Endothelial cell of umbilical vein (primary cell): ENCODE measurements at regions not wholly inside any gene's neighbourhood (a gene's known extent, or its start where the extent isn't known, plus 50 kb on each side); places are given as distances from the start of the nearest gene placed in this dataset.

Source experiments
- BruUV-seq: library from RNA; stranded (reverse); fragments of 400-500 nt; replicated peaks from 2 replicates; lab custom pipeline; 2021; lab: Mats Ljungman, UMichigan
- CTCF ChIA-PET: fragments of 300-600, 350-600 bp; sonication (Branson Sonifier 250); formaldehyde crosslinking; loops from one replicate; lab custom pipeline; 2021; ENCODE audit warnings: antibody characterized with exemption, inconsistent platforms; lab: Charles Lee
- POLR2A ChIA-PET: fragments of 300-600, 350-600 bp; sonication (Branson Sonifier 250); formaldehyde crosslinking; loops from one replicate; lab custom pipeline; 2021; ENCODE audit warnings: antibody characterized with exemption, inconsistent platforms; lab: Charles Lee
- DNase-seq: peaks from one replicate; pipeline ENCODE4 v3.0.0-alpha.2; 2011; ENCODE audit warnings: low read depth, low spot score
- FAIRE-seq: peaks from 2 replicates; lab custom pipeline; 2011; peaks lifted over from hg19 to GRCh38; lab: Jason Lieb, UNC
- H2AFZ ChIP-seq: 2 replicates; pipeline ENCODE4 v1.6.0; 2012; ENCODE audit warnings: low read depth, low read length, control low read depth, inconsistent platforms
- H3K27ac ChIP-seq: 2 replicates; pipeline ENCODE4 v1.5.1; 2011; ENCODE audit warnings: low read depth, mild to moderate bottlenecking, control low read depth, low read length, moderate library complexity; ENCODE audit not compliant: insufficient read depth
- H3K27me3 ChIP-seq, 2 experiments: 2 replicates each; pipeline versions ENCODE4 v1.6.0 to v1.6.1; 2011; ENCODE audit warnings: low read length in 2 of 2, mixed read lengths in 1 of 2; ENCODE audit not compliant: control insufficient read depth in 2 of 2, insufficient read depth in 2 of 2
- H3K36me3 ChIP-seq, 2 experiments: 2 replicates in 1 of 2; 3 replicates in 1 of 2; pipeline ENCODE4 v1.5.1; 2011; ENCODE audit warnings: low read length in 2 of 2, mild to moderate bottlenecking in 1 of 2, moderate library complexity in 1 of 2; ENCODE audit not compliant: control insufficient read depth in 2 of 2, insufficient read depth in 2 of 2; ENCODE audit errors: extremely low read depth in 1 of 2
- H3K4me1 ChIP-seq: 3 replicates; pipeline ENCODE4 v1.5.1; 2011; ENCODE audit warnings: mild to moderate bottlenecking, low read length; ENCODE audit not compliant: control insufficient read depth, insufficient read depth; ENCODE audit errors: extremely low read depth
- H3K4me2 ChIP-seq: 2 replicates; pipeline ENCODE4 v1.6.1; 2011; ENCODE audit warnings: low read length, control low read depth, mixed read lengths; ENCODE audit not compliant: insufficient read depth
- H3K4me3 ChIP-seq, 3 experiments: fragments of 200-600 bp in 1 of 3; sonication (generic), shearing (Covaris generic) in 1 of 3; replicated peaks in 1 of 3; 2 replicates each; pipeline ENCODE4 v1.5.1; 2011 to 2016; ENCODE audit warnings: control low read depth in 3 of 3, low read length in 3 of 3, mild to moderate bottlenecking in 2 of 3, inconsistent platforms in 1 of 3, low read depth in 1 of 3, moderate library complexity in 1 of 3; ENCODE audit not compliant: insufficient read depth in 1 of 3
- H3K79me2 ChIP-seq: 2 replicates; pipeline ENCODE4 v1.6.0; 2012; ENCODE audit warnings: low read length, inconsistent platforms; ENCODE audit not compliant: control insufficient read depth, insufficient read depth
- H3K9ac ChIP-seq: replicated peaks from 2 replicates; pipeline ENCODE3; 2011; ENCODE audit warnings: low read length, control low read depth; ENCODE audit not compliant: insufficient read depth; ENCODE audit errors: extremely low read depth
- H3K9me1 ChIP-seq: replicated peaks from 3 replicates; pipeline ENCODE4 v1.6.0; 2011; ENCODE audit warnings: mild to moderate bottlenecking, low read length; ENCODE audit not compliant: control insufficient read depth, insufficient read depth; ENCODE audit errors: extremely low read depth
- H3K9me3 ChIP-seq: replicated peaks from 2 replicates; pipeline ENCODE4 v1.5.1; 2012; ENCODE audit warnings: low read length, inconsistent platforms; ENCODE audit not compliant: control insufficient read depth, insufficient read depth
- H4K20me1 ChIP-seq: replicated peaks from 2 replicates; pipeline ENCODE3; 2011; ENCODE audit warnings: mild to moderate bottlenecking, low read length; ENCODE audit not compliant: control insufficient read depth, insufficient read depth; ENCODE audit errors: extremely low read depth
- EZH2 ChIP-seq: IDR thresholded peaks from 2 replicates; pipeline ENCODE4 v1.6.1; 2012; ENCODE audit warnings: borderline replicate concordance, low read depth, mild to moderate bottlenecking, moderate library complexity, low read length, inconsistent platforms; ENCODE audit not compliant: severe bottlenecking
- FOS ChIP-seq: IDR thresholded peaks from 2 replicates; pipeline ENCODE4 v1.6.1; 2011; ENCODE audit warnings: mild to moderate bottlenecking, low read length, moderate library complexity, borderline replicate concordance; ENCODE audit not compliant: insufficient read depth
- GATA2 ChIP-seq: IDR thresholded peaks from 2 replicates; pipeline ENCODE4 v1.7.0; 2011; ENCODE audit warnings: low read depth, mild to moderate bottlenecking, moderate library complexity, mixed read lengths, low read length; ENCODE audit not compliant: insufficient read length, insufficient read depth
- JUN ChIP-seq: IDR thresholded peaks from 2 replicates; pipeline ENCODE4 v1.6.1; 2011; ENCODE audit warnings: borderline replicate concordance, low read depth; ENCODE audit not compliant: insufficient read length, insufficient read depth
- MAX ChIP-seq: IDR thresholded peaks from 2 replicates; pipeline ENCODE4 v1.6.1; 2011; ENCODE audit not compliant: insufficient read depth, insufficient read length
- MYC ChIP-seq: IDR thresholded peaks from one replicate; pipeline ENCODE4 v1.6.1; 2011; ENCODE audit warnings: mild to moderate bottlenecking, low read depth, low read length
- POLR2A ChIP-seq: IDR thresholded peaks from 2 replicates; pipeline ENCODE4 v1.6.1; 2012; ENCODE audit warnings: low read depth, mild to moderate bottlenecking, control low read depth, low read length
- POLR2AphosphoS5 ChIP-seq: IDR thresholded peaks from 2 replicates; pipeline ENCODE4 v1.6.1; 2012; ENCODE audit warnings: low read depth, mild to moderate bottlenecking, control low read depth, low read length, moderate library complexity; ENCODE audit not compliant: insufficient read depth
- dilution Hi-C: fragments of 300-500 bp; cut with MboI; formaldehyde crosslinking; loops from one replicate; pipeline ENCODE4 v1.15.0; 2019; ENCODE audit warnings: low sequenced_read_pairs; ENCODE audit not compliant: extremely low pct_ligation_motif_present
- intact Hi-C: fragments of 100-400 bp; cut with micrococcal nuclease; formaldehyde crosslinking; loops from one replicate; pipeline ENCODE4 v1.10.0; 2022
- TF ChIP-seq, protein P1 (sequence below), 2 donors: IDR thresholded peaks; 1 replicate in 1 of 2; 2 replicates in 1 of 2; pipeline ENCODE4 v1.5.1; 2011; ENCODE audit warnings: low read length in 2 of 2, mild to moderate bottlenecking in 2 of 2, moderate library complexity in 2 of 2, control low read depth in 1 of 2, inconsistent platforms in 1 of 2, low read depth in 1 of 2; ENCODE audit not compliant: insufficient read depth in 1 of 2; ENCODE audit errors: extremely low read depth in 1 of 2

GRCh38 chr15:26087881-26088280 is 224.8 kb upstream of the ATP10A start:
- ChIA-PET POLR2A (no interaction called here), CTCF (no interaction called here)
- no peak for FAIRE-seq
- H3K79me2 ChIP-seq, result no peaks in the 10 kb centered on the region
- no peak overlapping the region for H3K27ac ChIP-seq
- H4K20me1 ChIP-seq, result no peaks in the 10 kb centered on the region
- no peak overlapping the region for H3K4me3 ChIP-seq
- H3K4me1 ChIP-seq, result peaks cover under 1% of the 10 kb centered on the region
- no peaks in the 10 kb centered on the region for H3K36me3 ChIP-seq
- no peak for DNase-seq
- H3K27me3 ChIP-seq, result no peaks in the 10 kb centered on the region
- no peak overlapping the region for H3K4me2 ChIP-seq
- BruUV-seq, result no TSS peak
- H3K9ac ChIP-seq, result no peak overlapping the region
- no peaks in the 10 kb centered on the region for H3K9me1 ChIP-seq
- dilution Hi-C loops, result no loop called here
- no peak for TF ChIP-seq FOS
- no peak for TF ChIP-seq EZH2
- TF ChIP-seq, protein P1, sequence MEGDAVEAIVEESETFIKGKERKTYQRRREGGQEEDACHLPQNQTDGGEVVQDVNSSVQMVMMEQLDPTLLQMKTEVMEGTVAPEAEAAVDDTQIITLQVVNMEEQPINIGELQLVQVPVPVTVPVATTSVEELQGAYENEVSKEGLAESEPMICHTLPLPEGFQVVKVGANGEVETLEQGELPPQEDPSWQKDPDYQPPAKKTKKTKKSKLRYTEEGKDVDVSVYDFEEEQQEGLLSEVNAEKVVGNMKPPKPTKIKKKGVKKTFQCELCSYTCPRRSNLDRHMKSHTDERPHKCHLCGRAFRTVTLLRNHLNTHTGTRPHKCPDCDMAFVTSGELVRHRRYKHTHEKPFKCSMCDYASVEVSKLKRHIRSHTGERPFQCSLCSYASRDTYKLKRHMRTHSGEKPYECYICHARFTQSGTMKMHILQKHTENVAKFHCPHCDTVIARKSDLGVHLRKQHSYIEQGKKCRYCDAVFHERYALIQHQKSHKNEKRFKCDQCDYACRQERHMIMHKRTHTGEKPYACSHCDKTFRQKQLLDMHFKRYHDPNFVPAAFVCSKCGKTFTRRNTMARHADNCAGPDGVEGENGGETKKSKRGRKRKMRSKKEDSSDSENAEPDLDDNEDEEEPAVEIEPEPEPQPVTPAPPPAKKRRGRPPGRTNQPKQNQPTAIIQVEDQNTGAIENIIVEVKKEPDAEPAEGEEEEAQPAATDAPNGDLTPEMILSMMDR (IDR thresholded peaks at IDR 0.05; ENCODE audit: extremely low read depth in 1 of 2, insufficient read depth in 1 of 2, low read depth in 1 of 2, low read length in 2 of 2), result no peak
- TF ChIP-seq MYC, result no peak
- no peak for TF ChIP-seq JUN
- no peak for TF ChIP-seq MAX
- no peak for TF ChIP-seq POLR2A
- no peak for TF ChIP-seq POLR2AphosphoS5
- no peak for TF ChIP-seq GATA2
- H2AFZ ChIP-seq, result no peak overlapping the region
- intact Hi-C loops, result loop anchor here (10.0 kb wide), 1 partner anchor 537 kb away; no protein-coding TSS in a partner anchor
- no peaks in the 10 kb centered on the region for H3K9me3 ChIP-seq
